Astrocyte of the spinal cord (primary cell): ENCODE measurements at regions not wholly inside any gene's neighbourhood (a gene's known extent, or its start where the extent isn't known, plus 50 kb on each side); places are given as distances from the start of the nearest gene placed in this dataset.

ENCODE experiments used
- DNase-seq: peaks from one replicate; pipeline ENCODE4 v3.0.0; 2011; ENCODE audit warnings: low read depth, low spot score
- H3K4me3 ChIP-seq: 2 replicates; pipeline ENCODE4 v1.5.1; 2011; ENCODE audit warnings: low read depth, mild to moderate bottlenecking, low read length, moderate library complexity
- CTCF ChIP-seq: IDR thresholded peaks from 2 replicates; pipeline ENCODE4 v1.5.1; 2012; ENCODE audit warnings: low read depth, mild to moderate bottlenecking, low read length, inconsistent platforms
- in situ Hi-C: cut with HindIII; loops from 2 replicates; pipeline ENCODE4 v1.10.0; 2017; ENCODE audit warnings: low sequenced_read_pairs

- DNase-seq = no peak
- no peak for TF ChIP-seq CTCF
- in situ Hi-C loops = no loop called here
- no peak overlapping the region for H3K4me3 ChIP-seq
These were observed 277.4 kb downstream of the BRINP2 start for GRCh38 chr1:177448036-177448615.

- no peak for TF ChIP-seq CTCF
- H3K4me3 ChIP-seq = no peak overlapping the region
- in situ Hi-C loops = no loop called here
- no peak for DNase-seq
These were observed 274.4 kb downstream of the BRINP2 start for GRCh38 chr1:177444997-177445746.

GRCh38 chr1:177443003-177443402, 272.2 kb downstream of the BRINP2 start:
- DNase-seq = no peak
- TF ChIP-seq CTCF = no peak
- no peak overlapping the region for H3K4me3 ChIP-seq
- in situ Hi-C loops = no loop called here

- in situ Hi-C loops = no loop called here
- H3K4me3 ChIP-seq = no peak overlapping the region
- DNase-seq = no peak
- no peak for TF ChIP-seq CTCF
These were observed 271.8 kb downstream of the BRINP2 start for GRCh38 chr1:177442584-177442983.

- H3K4me3 ChIP-seq = no peak overlapping the region
- no peak for TF ChIP-seq CTCF
- in situ Hi-C loops = no loop called here
- no peak for DNase-seq
These were observed 270.5 kb downstream of the BRINP2 start for GRCh38 chr1:177441281-177441680.

GRCh38 chr1:177440821-177441220, 270.1 kb downstream of the BRINP2 start:
- H3K4me3 ChIP-seq = no peak overlapping the region
- in situ Hi-C loops = no loop called here
- no peak for DNase-seq
- no peak for TF ChIP-seq CTCF
